Uterus (tissue), 2 donors: ENCODE measurements at regions not wholly inside any gene's neighbourhood (a gene's known extent, or its start where the extent isn't known, plus 50 kb on each side); places are given as distances from the start of the nearest gene placed in this dataset.

Experiments used
- POLR2A ChIP-seq, 2 donors: fragments of 450-650 bp; IDR thresholded peaks; one replicate each; pipeline ENCODE4 v1.6.1; 2016; ENCODE audit warnings: antibody characterized with exemption in 2 of 2, mild to moderate bottlenecking in 1 of 2, moderate library complexity in 1 of 2
- TF ChIP-seq, protein P1 (sequence below), 4 experiments: fragments of 200-600 bp in 2 of 4; fragments of 450-650 bp in 2 of 4; sonication (generic) in 2 of 4; IDR thresholded peaks; one replicate each; pipeline ENCODE4 v1.5.1; 2016 to 2019; ENCODE audit warnings: antibody characterized with exemption in 4 of 4, mild to moderate bottlenecking in 2 of 4, moderate library complexity in 1 of 4

DNA sequence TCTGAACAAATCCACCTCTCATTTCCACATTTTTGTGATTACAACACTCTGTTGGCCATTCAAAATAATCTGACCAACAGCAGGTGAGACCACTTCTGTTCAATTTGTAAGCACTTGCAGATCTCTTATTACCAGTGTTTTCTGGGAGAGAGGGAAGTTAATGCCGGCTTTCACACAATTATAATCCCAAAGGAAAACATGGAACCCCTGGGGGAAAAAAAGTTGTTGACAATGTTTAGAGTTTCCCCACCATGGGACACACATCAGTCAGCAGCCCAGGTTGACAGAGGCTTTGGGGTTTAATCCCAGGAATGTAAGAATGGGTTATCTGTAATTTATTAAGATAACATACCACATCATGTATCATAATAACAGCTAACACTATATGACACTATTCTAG lies 68.4 kb upstream of the TNFSF4 start:
- TF ChIP-seq POLR2A (IDR thresholded peaks at IDR 0.05), result no peak
- TF ChIP-seq, protein P1, sequence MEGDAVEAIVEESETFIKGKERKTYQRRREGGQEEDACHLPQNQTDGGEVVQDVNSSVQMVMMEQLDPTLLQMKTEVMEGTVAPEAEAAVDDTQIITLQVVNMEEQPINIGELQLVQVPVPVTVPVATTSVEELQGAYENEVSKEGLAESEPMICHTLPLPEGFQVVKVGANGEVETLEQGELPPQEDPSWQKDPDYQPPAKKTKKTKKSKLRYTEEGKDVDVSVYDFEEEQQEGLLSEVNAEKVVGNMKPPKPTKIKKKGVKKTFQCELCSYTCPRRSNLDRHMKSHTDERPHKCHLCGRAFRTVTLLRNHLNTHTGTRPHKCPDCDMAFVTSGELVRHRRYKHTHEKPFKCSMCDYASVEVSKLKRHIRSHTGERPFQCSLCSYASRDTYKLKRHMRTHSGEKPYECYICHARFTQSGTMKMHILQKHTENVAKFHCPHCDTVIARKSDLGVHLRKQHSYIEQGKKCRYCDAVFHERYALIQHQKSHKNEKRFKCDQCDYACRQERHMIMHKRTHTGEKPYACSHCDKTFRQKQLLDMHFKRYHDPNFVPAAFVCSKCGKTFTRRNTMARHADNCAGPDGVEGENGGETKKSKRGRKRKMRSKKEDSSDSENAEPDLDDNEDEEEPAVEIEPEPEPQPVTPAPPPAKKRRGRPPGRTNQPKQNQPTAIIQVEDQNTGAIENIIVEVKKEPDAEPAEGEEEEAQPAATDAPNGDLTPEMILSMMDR (IDR thresholded peaks at IDR 0.05), result no peak
